T-cell (primary cell): ENCODE measurements at regions not wholly inside any gene's neighbourhood (a gene's known extent, or its start where the extent isn't known, plus 50 kb on each side); places are given as distances from the start of the nearest gene placed in this dataset.

ENCODE experiments used
- ATAC-seq, 4 experiments: fragments of 200-7000 bp in 3 of 4; fragments of 150-1000 bp in 1 of 4; cut with Tn5 transposase; replicated peaks in 1 of 4; 1 replicate in 3 of 4; 2 replicates in 1 of 4; pipeline ENCODE4 v1.10.0; 2021; ENCODE audit warnings: moderate library complexity in 3 of 4, mild to moderate bottlenecking in 2 of 4, moderate number of reproducible peaks in 1 of 4
- CTCF ChIA-PET, 2 donors: fragments of 300-600 bp; sonication (Branson Sonifier 250); formaldehyde crosslinking; loops; one replicate each; lab custom pipeline; 2022; ENCODE audit warnings: antibody characterized with exemption in 2 of 2; lab: Charles Lee
- POLR2A ChIA-PET, 2 donors: fragments of 300-600 bp; sonication (Branson Sonifier 250); formaldehyde crosslinking; loops; one replicate each; lab custom pipeline; 2022; ENCODE audit warnings: antibody characterized with exemption in 2 of 2; lab: Charles Lee
- DNase-seq, 35 experiments: peaks; one replicate each; pipeline versions ENCODE4 v3.0.0 to v3.0.0-alpha.2; 2013 to 2023
- H3K27ac ChIP-seq: one replicate; pipeline ENCODE4 v1.5.1; 2013; ENCODE audit warnings: low read length
- H3K27me3 ChIP-seq, 2 experiments: replicated peaks in 1 of 2; 1 replicate in 1 of 2; 2 replicates in 1 of 2; pipeline versions ENCODE4 v1.6.1 to v1.7.0; 2013; ENCODE audit warnings: low read length in 1 of 2, mixed read lengths in 1 of 2; ENCODE audit not compliant: control insufficient read depth in 2 of 2, insufficient read depth in 2 of 2; ENCODE audit errors: extremely low read depth in 1 of 2
- H3K36me3 ChIP-seq, 2 donors: 1 replicate in 1 of 2; 2 replicates in 1 of 2; pipeline versions ENCODE4 v1.6.1 to v1.7.0; 2013; ENCODE audit warnings: low read length in 1 of 2; ENCODE audit not compliant: control insufficient read depth in 2 of 2, insufficient read depth in 1 of 2; ENCODE audit errors: extremely low read depth in 1 of 2
- H3K4me1 ChIP-seq, 2 experiments: 1 replicate in 1 of 2; 2 replicates in 1 of 2; pipeline versions ENCODE4 v1.6.1 to v1.7.0; 2013; ENCODE audit warnings: low read length in 2 of 2, mixed read lengths in 1 of 2; ENCODE audit not compliant: insufficient read depth in 2 of 2, control insufficient read depth in 1 of 2; ENCODE audit errors: extremely low read depth in 1 of 2
- H3K4me3 ChIP-seq, 2 donors: 1 replicate in 1 of 2; 2 replicates in 1 of 2; pipeline versions ENCODE4 v1.5.1 to v1.7.0; 2013; ENCODE audit warnings: mild to moderate bottlenecking in 2 of 2, low read length in 1 of 2, moderate library complexity in 1 of 2; ENCODE audit not compliant: control insufficient read depth in 1 of 2; ENCODE audit errors: extremely low read depth in 1 of 2
- H3K9me3 ChIP-seq: 2 replicates; pipeline ENCODE4 v1.7.0; 2013
- H3K27ac Mint-ChIP-seq, 2 donors: one replicate each; pipeline ENCODE4 v1.8.0; 2020 to 2021; ENCODE audit warnings: mild to moderate bottlenecking in 2 of 2, mixed read lengths in 2 of 2
- H3K27me3 Mint-ChIP-seq, 2 donors: one replicate each; pipeline ENCODE4 v1.8.0; 2021 to 2022; ENCODE audit warnings: mixed read lengths in 2 of 2
- H3K36me3 Mint-ChIP-seq: one replicate; pipeline ENCODE4 v1.8.0; 2021; ENCODE audit warnings: mixed read lengths
- H3K4me1 Mint-ChIP-seq, 3 donors: one replicate each; pipeline ENCODE4 v1.8.0; 2020 to 2022; ENCODE audit warnings: mixed read lengths in 3 of 3, mild to moderate bottlenecking in 1 of 3
- H3K4me3 Mint-ChIP-seq, 3 donors: one replicate each; pipeline ENCODE4 v1.8.0; 2020 to 2022; ENCODE audit warnings: mild to moderate bottlenecking in 3 of 3, mixed read lengths in 3 of 3, moderate library complexity in 3 of 3
- H3K9me3 Mint-ChIP-seq, 3 donors: one replicate each; pipeline ENCODE4 v1.8.0; 2020 to 2022; ENCODE audit warnings: mixed read lengths in 3 of 3
- WGBS: methylation state at CpG from one replicate; pipeline ENCODE4 v1.1.5; 2013; ENCODE audit warnings: missing lambda C conversion rate; ENCODE audit not compliant: insufficient coverage; 5-methylcytosine and 5-hydroxymethylcytosine counted together

DNA sequence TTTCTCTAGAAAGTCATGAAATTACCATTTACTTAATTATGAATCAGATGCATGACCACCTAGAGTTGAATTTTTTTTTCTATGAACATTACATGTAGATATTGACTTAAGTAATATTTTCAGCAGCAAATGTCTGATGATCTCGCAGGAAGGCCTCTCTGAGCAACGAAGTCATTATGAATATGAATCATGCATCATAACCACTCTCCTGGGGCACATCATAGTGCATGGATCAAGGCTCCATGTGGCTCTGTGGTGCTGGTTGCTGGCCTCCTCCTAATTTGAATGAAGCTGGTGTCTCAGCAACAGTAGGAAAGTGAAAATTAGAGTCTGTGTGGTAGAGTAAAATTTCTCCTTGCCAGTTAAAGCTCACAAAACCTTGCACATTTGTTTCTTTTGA, 121.4 kb upstream of the INHBA start:
- no peaks in the 10 kb centered on the region for H3K4me1 Mint-ChIP-seq
- DNase-seq (no peak), ATAC-seq (no peak)
- H3K27ac ChIP-seq: no peak overlapping the region
- no peaks in the 10 kb centered on the region for H3K4me1 ChIP-seq
- H3K27me3 ChIP-seq: no peaks in the 10 kb centered on the region
- no peak overlapping the region for H3K4me3 Mint-ChIP-seq
- no peak overlapping the region for H3K4me3 ChIP-seq
- ChIA-PET POLR2A (no interaction called here), CTCF (no interaction called here)
- H3K9me3 ChIP-seq: no peaks in the 10 kb centered on the region
- no peaks in the 10 kb centered on the region for H3K36me3 ChIP-seq
- no peak overlapping the region for H3K27ac Mint-ChIP-seq
- peaks cover 0 to 3% (median 3%) of the 10 kb centered on the region in 3 donors for H3K9me3 Mint-ChIP-seq
- no peaks in the 10 kb centered on the region for H3K36me3 Mint-ChIP-seq
- H3K27me3 Mint-ChIP-seq: peaks cover 2 to 12% of the 10 kb centered on the region in 2 donors
- 60% methylated on average over 1 of the region's 2 CpGs for WGBS

DNA sequence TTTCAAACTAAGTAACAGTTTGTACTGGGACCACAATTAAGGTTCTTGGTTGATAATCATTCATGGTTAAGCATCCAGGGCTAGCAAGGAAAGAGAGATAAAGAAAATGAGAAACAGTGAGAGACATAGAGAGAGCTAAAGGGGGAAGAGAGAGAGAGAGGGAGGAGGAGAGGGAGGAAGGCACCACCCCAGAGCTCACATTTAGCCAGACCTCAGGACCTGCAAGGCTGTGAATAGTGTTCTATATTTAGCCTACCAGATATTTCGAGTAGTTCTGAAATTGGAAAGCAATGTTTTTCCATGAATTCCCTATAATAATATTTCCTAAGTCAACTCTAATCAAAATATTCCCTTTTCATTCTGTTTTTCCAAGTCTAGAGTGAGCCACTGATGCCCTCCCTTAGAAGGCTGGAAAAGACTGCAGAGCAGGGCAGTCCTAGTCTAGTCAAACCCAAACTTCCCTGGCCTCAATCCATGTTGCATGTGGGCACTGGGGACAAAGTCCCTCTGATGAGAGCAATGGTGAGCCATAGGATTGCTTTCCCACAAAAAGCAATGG, 119.4 kb upstream of the INHBA start:
- H3K36me3 Mint-ChIP-seq: no peaks in the 10 kb centered on the region
- no CpG with 5 or more reads among the region's 1 CpG for whole genome bisulfite sequencing

DNA sequence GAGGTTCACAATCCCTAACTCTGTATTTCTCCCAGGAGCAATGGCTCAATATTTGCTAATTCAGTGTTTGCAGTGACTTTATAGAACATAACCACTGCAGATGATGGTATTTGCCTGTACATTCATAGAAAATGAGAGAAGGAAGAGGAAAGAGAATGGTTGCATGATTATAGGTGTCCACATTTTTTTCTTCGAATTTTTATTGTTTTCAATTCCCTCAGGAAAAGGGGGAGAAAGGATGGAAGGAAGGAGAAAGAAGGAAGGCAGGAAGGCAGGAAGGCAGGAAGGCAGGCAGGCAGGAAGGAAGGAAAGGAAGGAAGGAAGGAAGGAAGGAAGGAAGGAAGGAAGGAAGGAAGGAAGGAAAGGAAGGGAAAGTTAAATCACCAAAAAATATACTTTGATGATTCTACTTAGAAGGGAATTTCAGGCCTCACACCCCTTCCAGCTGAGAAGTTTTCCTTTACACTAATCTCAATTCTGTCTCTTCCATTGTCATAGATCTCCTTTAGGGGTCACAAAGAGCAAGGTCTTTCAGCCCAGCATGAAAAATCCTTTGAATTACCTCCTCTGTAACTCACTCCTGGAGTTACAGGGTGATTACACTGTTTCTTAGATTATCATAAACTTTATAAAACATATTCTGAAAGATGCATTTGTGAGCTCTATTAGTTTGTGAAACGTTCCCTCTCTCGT, 118.8 kb upstream of the INHBA start:
- CTCF ChIA-PET: no interaction called here

More for the DNA sequence above, 119.4 kb upstream of the INHBA start:
- DNase-seq: no peak
- no peaks in the 10 kb centered on the region for H3K9me3 ChIP-seq
- no peak overlapping the region for H3K27ac ChIP-seq
- ATAC-seq: no peak
- no peak overlapping the region for H3K4me3 Mint-ChIP-seq
- H3K4me1 ChIP-seq: no peaks in the 10 kb centered on the region
- peaks cover 2 to 8% of the 10 kb centered on the region in 2 donors for H3K27me3 Mint-ChIP-seq
- no peak overlapping the region for H3K27ac Mint-ChIP-seq
- no peaks in the 10 kb centered on the region for H3K27me3 ChIP-seq
- ChIA-PET CTCF (no interaction called here), POLR2A (no interaction called here)
- no peaks in the 10 kb centered on the region for H3K4me1 Mint-ChIP-seq
- H3K9me3 Mint-ChIP-seq: peaks cover 0 to 3% (median 0%) of the 10 kb centered on the region in 3 donors
- no peak overlapping the region for H3K4me3 ChIP-seq
- H3K36me3 ChIP-seq: no peaks in the 10 kb centered on the region

DNA sequence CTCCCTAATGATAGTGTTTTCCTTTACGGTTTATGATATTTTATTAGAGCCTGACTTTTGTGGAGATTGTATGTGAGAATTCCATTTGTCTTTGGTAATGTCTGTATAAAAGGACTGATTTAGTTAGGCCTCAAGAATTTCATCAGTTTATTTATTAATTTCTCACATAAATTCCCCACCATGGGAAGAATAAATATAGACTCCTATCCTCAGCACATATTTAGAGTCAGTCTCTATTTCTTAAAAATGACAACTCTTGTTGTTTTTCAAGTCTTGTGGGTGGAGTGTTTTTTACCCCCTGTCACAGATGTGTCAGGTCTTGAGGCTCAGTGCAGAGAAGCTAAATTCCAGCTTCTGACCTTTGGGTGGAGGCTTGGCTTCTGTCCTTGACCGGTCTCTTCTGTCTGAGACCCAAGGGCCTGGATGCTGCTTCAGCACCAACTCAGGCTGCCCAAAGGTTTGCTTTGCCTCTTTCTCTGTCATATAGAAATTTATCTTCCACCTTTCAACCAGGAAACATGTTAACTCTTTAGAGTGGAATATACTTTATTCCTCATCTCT, 117.3 kb upstream of the INHBA start:
- H3K9me3 Mint-ChIP-seq: peaks cover 0 to 3% (median 0%) of the 10 kb centered on the region in 3 donors
- no peak overlapping the region for H3K4me3 Mint-ChIP-seq
- POLR2A ChIA-PET: no interaction called here

More for the DNA sequence above, 118.8 kb upstream of the INHBA start:
- H3K36me3 Mint-ChIP-seq: no peaks in the 10 kb centered on the region
- H3K27me3 Mint-ChIP-seq: peaks cover 2 to 8% of the 10 kb centered on the region in 2 donors
- peaks cover 0 to 5% (median 0%) of the 10 kb centered on the region in 3 donors for H3K4me1 Mint-ChIP-seq
- Histone ChIP-seq H3K4me1 (no peaks in the 10 kb centered on the region), H3K4me3 (no peak overlapping the region), H3K9me3 (no peaks in the 10 kb centered on the region), H3K27me3 (no peaks in the 10 kb centered on the region), H3K27ac (no peak overlapping the region), H3K36me3 (no peaks in the 10 kb centered on the region)
- no peak overlapping the region for H3K27ac Mint-ChIP-seq
- POLR2A ChIA-PET: no interaction called here
- DNase-seq (no peak), ATAC-seq (no peak)
- H3K9me3 Mint-ChIP-seq: peaks cover 0 to 3% (median 0%) of the 10 kb centered on the region in 3 donors
- WGBS: 50% methylated on average over 1 of the region's 3 CpGs
- H3K4me3 Mint-ChIP-seq: no peak overlapping the region

DNA sequence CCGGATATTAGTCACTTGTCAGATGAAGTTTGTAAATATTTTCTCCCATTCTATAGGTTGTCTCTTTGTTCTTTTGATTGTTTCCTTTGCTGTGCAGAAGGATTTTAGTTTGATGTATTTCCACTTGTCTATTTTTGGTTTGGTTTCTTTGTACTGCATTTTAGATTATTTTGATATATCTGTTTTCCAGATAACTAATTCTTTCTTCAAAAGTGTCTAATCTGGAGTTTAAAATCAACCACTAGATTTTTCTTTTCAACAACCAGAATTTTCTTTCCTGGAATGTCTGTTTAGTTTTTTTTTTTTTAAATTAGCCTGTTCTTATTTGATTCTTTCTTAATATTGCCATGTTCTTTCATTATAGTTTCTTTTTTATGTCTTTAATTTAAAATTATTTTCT, 116.8 kb upstream of the INHBA start:
- peaks cover 0 to 3% (median 0%) of the 10 kb centered on the region in 3 donors for H3K9me3 Mint-ChIP-seq
- no peaks in the 10 kb centered on the region for H3K9me3 ChIP-seq
- CTCF ChIA-PET: no interaction called here
- DNase-seq (no peak), ATAC-seq (no peak)
- peaks cover 2 to 8% of the 10 kb centered on the region in 2 donors for H3K27me3 Mint-ChIP-seq
- no CpG with 5 or more reads among the region's 1 CpG for WGBS
- POLR2A ChIA-PET: no interaction called here
- no peak overlapping the region for H3K27ac ChIP-seq
- H3K27me3 ChIP-seq: no peaks in the 10 kb centered on the region
- H3K4me3 ChIP-seq: no peak overlapping the region
- peaks cover 0 to 19% (median 5%) of the 10 kb centered on the region in 3 donors for H3K4me1 Mint-ChIP-seq
- H3K27ac Mint-ChIP-seq: no peak overlapping the region
- no peaks in the 10 kb centered on the region for H3K36me3 Mint-ChIP-seq
- no peak overlapping the region for H3K4me3 Mint-ChIP-seq
- no peaks in the 10 kb centered on the region for H3K4me1 ChIP-seq
- H3K36me3 ChIP-seq: no peaks in the 10 kb centered on the region

More for the DNA sequence above, 117.3 kb upstream of the INHBA start:
- Histone ChIP-seq H3K27ac (no peak overlapping the region), H3K27me3 (no peaks in the 10 kb centered on the region), H3K9me3 (no peaks in the 10 kb centered on the region), H3K36me3 (no peaks in the 10 kb centered on the region), H3K4me1 (no peaks in the 10 kb centered on the region), H3K4me3 (no peak overlapping the region)
- ATAC-seq (no peak), DNase-seq (no peak)
- no peak overlapping the region for H3K27ac Mint-ChIP-seq
- 80% methylated on average over 1 of the region's 2 CpGs for WGBS
- peaks cover 0 to 16% (median 5%) of the 10 kb centered on the region in 3 donors for H3K4me1 Mint-ChIP-seq
- CTCF ChIA-PET: no interaction called here
- no peaks in the 10 kb centered on the region for H3K36me3 Mint-ChIP-seq
- H3K27me3 Mint-ChIP-seq: peaks cover 2 to 8% of the 10 kb centered on the region in 2 donors

DNA sequence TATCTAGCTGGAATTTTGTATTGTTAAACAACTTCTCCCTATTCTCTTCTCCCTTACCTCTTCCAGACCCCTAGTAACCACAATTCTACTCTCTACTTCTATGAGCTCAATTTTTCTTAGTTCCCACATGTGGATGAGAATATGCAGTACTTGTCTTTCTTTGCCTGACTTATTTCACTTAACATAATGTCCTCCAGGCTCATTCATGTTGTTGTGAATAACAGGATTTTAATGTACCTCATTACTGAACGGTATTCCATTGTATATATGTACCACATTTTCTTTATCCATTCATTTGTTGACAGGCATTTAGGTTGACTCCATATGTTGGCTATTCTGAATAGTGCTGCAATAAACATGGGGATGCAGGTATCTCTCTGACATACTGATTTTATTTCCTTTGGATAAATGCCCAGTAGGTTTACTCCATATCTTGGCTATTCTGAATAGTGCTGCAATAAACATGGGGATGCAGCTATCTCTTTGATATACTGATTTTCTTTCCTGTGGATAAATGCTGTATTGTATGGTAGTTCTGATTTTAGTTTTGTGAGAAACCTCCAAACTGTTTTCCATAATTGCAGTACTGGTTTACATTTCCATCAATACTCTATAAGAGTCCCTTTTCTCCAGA, 116.0 kb upstream of the INHBA start:
- no peak overlapping the region for H3K27ac Mint-ChIP-seq
- DNase-seq (no peak), ATAC-seq (no peak)
- no peaks in the 10 kb centered on the region for H3K27me3 ChIP-seq
- H3K27ac ChIP-seq: no peak overlapping the region
- POLR2A ChIA-PET: no interaction called here
- H3K36me3 ChIP-seq: no peaks in the 10 kb centered on the region
- H3K36me3 Mint-ChIP-seq: no peaks in the 10 kb centered on the region
- H3K4me3 ChIP-seq: no peak overlapping the region
- H3K9me3 ChIP-seq: no peaks in the 10 kb centered on the region
- WGBS: no CpG with 5 or more reads among the region's 1 CpG
- H3K4me1 ChIP-seq: no peaks in the 10 kb centered on the region
- peaks cover 0 to 19% (median 5%) of the 10 kb centered on the region in 3 donors for H3K4me1 Mint-ChIP-seq
- CTCF ChIA-PET: interaction anchor here in 1 of 2 donors (1.0 kb wide), 1 partner anchor 29 kb away, joined by 3 read pairs; no protein-coding TSS in a partner anchor
- H3K9me3 Mint-ChIP-seq: peaks cover 0 to 3% (median 0%) of the 10 kb centered on the region in 3 donors
- H3K4me3 Mint-ChIP-seq: no peak overlapping the region
- peaks cover 2 to 8% of the 10 kb centered on the region in 2 donors for H3K27me3 Mint-ChIP-seq
